A549 (cell line): ENCODE measurements at regions not wholly inside any gene's neighbourhood (a gene's known extent, or its start where the extent isn't known, plus 50 kb on each side); places are given as distances from the start of the nearest gene placed in this dataset.

ENCODE experiments used
- ATAC-seq, 2 experiments: fragments of 200-7000 bp in 1 of 2; fragments of >200 bp in 1 of 2; cut with Nextera tagmentation in 1 of 2; cut with Tn5 transposase in 1 of 2; 3 replicates each; pipeline versions ENCODE4 v1.8.0 to v1.9.1; 2018 to 2020; ENCODE audit warnings: mild to moderate bottlenecking in 1 of 2, moderate library complexity in 1 of 2
- CTCF ChIA-PET: fragments of 300-600 bp; sonication (Branson Sonifier 250); formaldehyde crosslinking; extraction: SDS; loops from one replicate; lab custom pipeline; 2021; ENCODE audit warnings: antibody characterized with exemption, inconsistent platforms; lab: Yijun Ruan, JAX
- POLR2A ChIA-PET: fragments of 350-600 bp; formaldehyde crosslinking; extraction: SDS; loops from one replicate; lab custom pipeline; 2021; ENCODE audit warnings: antibody characterized with exemption, inconsistent platforms; lab: Yijun Ruan, JAX
- DNase-seq, 2 experiments: peaks; one replicate each; pipeline versions ENCODE4 v3.0.0 to v3.0.0-alpha.2; 2011 to 2016; ENCODE audit warnings: low read depth in 1 of 2, low spot score in 1 of 2
- FAIRE-seq: peaks from 2 replicates; lab custom pipeline; 2011; peaks lifted over from hg19 to GRCh38; lab: Jason Lieb, UNC
- H3K27ac ChIP-seq, 2 experiments: fragments of >200 bp; sonication (Bioruptor Twin); formaldehyde crosslinking; 3 replicates each; pipeline ENCODE4 v1.5.1; 2016 to 2017
- H3K4me1 ChIP-seq: fragments of >200 bp; sonication (Bioruptor Twin); formaldehyde crosslinking; 3 replicates; pipeline ENCODE4 v1.6.1; 2016
- H3K4me2 ChIP-seq: fragments of >200 bp; sonication (Bioruptor Twin); formaldehyde crosslinking; 3 replicates; pipeline ENCODE4 v1.6.1; 2016
- H3K4me3 ChIP-seq: fragments of >200 bp; sonication (Bioruptor Twin); formaldehyde crosslinking; 3 replicates; pipeline ENCODE4 v1.5.1; 2016
- H3K9me3 ChIP-seq: fragments of >200 bp; sonication (Bioruptor Twin); formaldehyde crosslinking; 3 replicates; pipeline ENCODE4 v1.6.1; 2016
- CHD2 ChIP-seq: fragments of 150-350 bp; IDR thresholded peaks from 2 replicates; pipeline ENCODE4 v1.6.1; 2014; ENCODE audit warnings: low read length; ENCODE audit not compliant: partially characterized antibody
- ESRRA ChIP-seq: fragments of 150-350 bp; IDR thresholded peaks from 2 replicates; pipeline ENCODE4 v1.6.1; 2014; ENCODE audit warnings: mild to moderate bottlenecking, low read length, borderline replicate concordance
- FOSB ChIP-seq: fragments of 250-450 bp; sonication (Bioruptor Pico); IDR thresholded peaks from 2 replicates; pipeline ENCODE4 v1.5.0; 2020; ENCODE audit warnings: mild to moderate bottlenecking, moderate library complexity
- FOXS1 ChIP-seq: fragments of 250-450 bp; sonication (Bioruptor Pico); IDR thresholded peaks from 2 replicates; pipeline ENCODE4 v1.5.0; 2020; ENCODE audit warnings: mild to moderate bottlenecking, moderate library complexity
- JUNB ChIP-seq: fragments of >200 bp; sonication (Bioruptor Twin); formaldehyde crosslinking; IDR thresholded peaks from 2 replicates; pipeline ENCODE4 v1.6.1; 2016
- MYC ChIP-seq: IDR thresholded peaks from 2 replicates; pipeline ENCODE4 v1.6.1; 2012; ENCODE audit warnings: mild to moderate bottlenecking, inconsistent platforms, low read length, improper control_type of control experiment, borderline replicate concordance
- NFE2L2 ChIP-seq: fragments of 150-350 bp; conservative IDR thresholded peaks from 2 replicates; pipeline ENCODE4 v1.6.1; 2014; ENCODE audit warnings: low read length
- NPAS2 ChIP-seq: fragments of 250-450 bp; sonication (Bioruptor Pico); IDR thresholded peaks from 2 replicates; pipeline ENCODE4 v1.8.0; 2022; ENCODE audit warnings: mild to moderate bottlenecking, moderate library complexity, borderline replicate concordance
- PHF8 ChIP-seq: fragments of 200-600 bp; sonication (generic); IDR thresholded peaks from 2 replicates; pipeline ENCODE4 v1.6.1; 2016; ENCODE audit warnings: low read depth, mild to moderate bottlenecking, antibody characterized with exemption, moderate library complexity, borderline replicate concordance
- RAD21 ChIP-seq, 2 experiments: fragments of >200 bp in 1 of 2; sonication (Bioruptor Twin) in 1 of 2; formaldehyde crosslinking in 1 of 2; IDR thresholded peaks in 1 of 2; conservative IDR thresholded peaks in 1 of 2; 2 replicates in 1 of 2; 3 replicates in 1 of 2; pipeline ENCODE4 v1.6.1; 2012 to 2018; ENCODE audit warnings: inconsistent platforms in 1 of 2
- SMC3 ChIP-seq: fragments of >200 bp; sonication (Bioruptor Twin); formaldehyde crosslinking; IDR thresholded peaks from 3 replicates; pipeline ENCODE4 v1.6.1; 2018; ENCODE audit warnings: inconsistent platforms
- ZC3H11A ChIP-seq: fragments of 450-650 bp; IDR thresholded peaks from 2 replicates; pipeline ENCODE4 v1.6.1; 2014; ENCODE audit warnings: antibody characterized with exemption, mild to moderate bottlenecking
- ZNF302 ChIP-seq: fragments of 250-450 bp; sonication (Bioruptor Pico); IDR thresholded peaks from 2 replicates; pipeline ENCODE4 v1.9.0; 2021; ENCODE audit warnings: inconsistent platforms, mild to moderate bottlenecking, moderate library complexity
- WGBS: methylation state at CpG from one replicate; pipeline ENCODE4 v1.1.6; 2017; ENCODE audit errors: missing lambda C conversion rate; 5-methylcytosine and 5-hydroxymethylcytosine counted together
- TF ChIP-seq, protein P1 (sequence below): fragments of 250-450 bp; sonication (Bioruptor Pico); IDR thresholded peaks from 2 replicates; pipeline ENCODE4 v1.5.0; 2020; ENCODE audit warnings: low read depth, mild to moderate bottlenecking, moderate library complexity
- TF ChIP-seq, protein P2 (sequence below): fragments of 150-350 bp; IDR thresholded peaks from 2 replicates; pipeline ENCODE4 v1.6.1; 2014; ENCODE audit warnings: low read depth, mild to moderate bottlenecking, low read length
- TF ChIP-seq, protein P3 (sequence below): IDR thresholded peaks from 2 replicates; pipeline ENCODE4 v1.6.1; 2012

DNA sequence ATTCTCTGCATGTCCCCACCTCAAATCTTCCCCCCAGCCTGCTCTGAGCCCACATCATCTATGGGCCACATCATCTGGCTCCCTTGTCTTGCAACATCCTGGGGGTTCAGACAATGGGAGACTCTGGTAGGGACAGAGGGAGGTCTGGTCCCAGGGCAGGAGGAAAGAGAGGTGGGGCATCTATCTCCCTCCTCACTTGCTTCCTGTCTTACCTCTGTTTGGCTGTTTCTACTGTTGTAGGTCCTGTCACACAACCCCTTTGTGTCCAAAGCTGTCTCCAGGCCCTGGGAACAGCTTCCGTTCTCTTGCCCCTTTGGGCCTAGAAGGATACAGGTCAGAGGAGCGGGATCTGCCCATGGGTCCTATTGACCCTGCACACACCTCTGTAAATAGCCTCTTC lies 227.2 kb downstream of the NSG2 start (continued):
- TF ChIP-seq, protein P1, sequence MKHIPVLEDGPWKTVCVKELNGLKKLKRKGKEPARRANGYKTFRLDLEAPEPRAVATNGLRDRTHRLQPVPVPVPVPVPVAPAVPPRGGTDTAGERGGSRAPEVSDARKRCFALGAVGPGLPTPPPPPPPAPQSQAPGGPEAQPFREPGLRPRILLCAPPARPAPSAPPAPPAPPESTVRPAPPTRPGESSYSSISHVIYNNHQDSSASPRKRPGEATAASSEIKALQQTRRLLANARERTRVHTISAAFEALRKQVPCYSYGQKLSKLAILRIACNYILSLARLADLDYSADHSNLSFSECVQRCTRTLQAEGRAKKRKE (CRISPR knock-in tag) = no peak

DNA sequence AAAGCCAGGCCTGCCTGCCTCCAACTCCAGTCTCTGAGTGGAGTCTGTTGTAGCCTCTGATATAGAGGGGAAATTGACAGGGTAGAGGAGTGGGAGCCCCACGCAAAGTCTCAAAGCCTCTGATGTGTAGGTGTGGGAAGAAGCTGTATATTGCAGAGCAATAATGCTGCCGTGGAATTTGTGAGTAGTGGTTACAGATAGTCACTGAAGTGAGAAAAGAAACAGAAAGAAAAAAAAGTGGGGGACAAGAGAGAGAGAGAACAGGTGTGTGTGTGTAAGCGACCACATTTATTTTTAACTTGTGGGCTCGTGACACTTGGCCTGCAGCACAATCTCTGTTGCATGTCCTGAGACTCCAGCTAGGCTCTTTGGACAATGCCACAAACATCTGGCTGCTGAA lies 227.8 kb downstream of the NSG2 start:
- 13% methylated on average over 4 of the region's 4 CpGs for WGBS
- DNase-seq = no peak
- FAIRE-seq = no peak
- Histone ChIP-seq H3K4me1 (no peaks in the 10 kb centered on the region), H3K4me3 (no peak overlapping the region), H3K27ac (no peak overlapping the region), H3K9me3 (peaks cover 3% of the 10 kb centered on the region; the same call in 1 of the 3 replicates), H3K4me2 (no peak overlapping the region)
- TF ChIP-seq FOSB (CRISPR knock-in tag) (no peak), MYC (no peak), FOXS1 (CRISPR knock-in tag) (no peak), JUNB (no peak), RAD21 (conservative IDR thresholded peaks at IDR 0.05 in 1 of 2, IDR thresholded peaks at IDR 0.05 in 1 of 2) (no peak), NFE2L2 (no peak), SMC3 (no peak), PHF8 (no peak), ZNF302 (no peak)
- ATAC-seq = no peak
- ChIA-PET CTCF (interaction anchor here (1.2 to 1.3 kb wide), 2 partner anchors 32 to 39 kb away, joined by 3 to 4 read pairs; no protein-coding TSS in a partner anchor), POLR2A (no interaction called here)

DNA sequence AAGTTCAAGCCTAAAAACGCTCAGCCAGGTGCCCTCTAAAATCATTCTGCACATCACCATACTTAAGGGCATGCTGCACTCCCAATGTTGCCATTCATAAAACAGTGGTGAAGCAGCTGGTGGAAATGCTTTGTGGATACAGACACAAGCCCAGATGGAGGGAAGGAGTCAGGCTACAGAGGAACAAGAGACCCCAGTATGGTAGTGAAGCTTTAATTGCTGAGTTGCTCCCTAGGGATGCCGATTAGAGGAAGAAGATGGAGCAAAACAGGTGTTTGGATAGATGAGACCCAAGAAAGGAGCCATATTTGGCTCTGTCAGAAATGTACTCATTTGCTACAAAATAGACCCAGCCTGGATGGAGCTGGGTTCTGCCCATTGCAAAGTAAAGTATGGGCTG lies 230.5 kb downstream of the NSG2 start:
- no peaks in the 10 kb centered on the region for H3K4me1 ChIP-seq
- POLR2A ChIA-PET = no interaction called here
- ATAC-seq (no peak), DNase-seq (no peak), FAIRE-seq (no peak)
- no peak overlapping the region for H3K27ac ChIP-seq
- no peak overlapping the region for H3K4me2 ChIP-seq
- TF ChIP-seq ZC3H11A (no peak), RAD21 (conservative IDR thresholded peaks at IDR 0.05 in 1 of 2, IDR thresholded peaks at IDR 0.05 in 1 of 2) (no peak), CHD2 (no peak)
- TF ChIP-seq, protein P2, sequence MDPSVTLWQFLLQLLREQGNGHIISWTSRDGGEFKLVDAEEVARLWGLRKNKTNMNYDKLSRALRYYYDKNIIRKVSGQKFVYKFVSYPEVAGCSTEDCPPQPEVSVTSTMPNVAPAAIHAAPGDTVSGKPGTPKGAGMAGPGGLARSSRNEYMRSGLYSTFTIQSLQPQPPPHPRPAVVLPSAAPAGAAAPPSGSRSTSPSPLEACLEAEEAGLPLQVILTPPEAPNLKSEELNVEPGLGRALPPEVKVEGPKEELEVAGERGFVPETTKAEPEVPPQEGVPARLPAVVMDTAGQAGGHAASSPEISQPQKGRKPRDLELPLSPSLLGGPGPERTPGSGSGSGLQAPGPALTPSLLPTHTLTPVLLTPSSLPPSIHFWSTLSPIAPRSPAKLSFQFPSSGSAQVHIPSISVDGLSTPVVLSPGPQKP = no peak
- peaks cover 3% of the 10 kb centered on the region; the same call in 1 of the 3 replicates for H3K9me3 ChIP-seq
- H3K4me3 ChIP-seq = no peak overlapping the region
- CTCF ChIA-PET = interaction anchor here (1.4 kb wide), 1 partner anchor 36 kb away, joined by 4 read pairs; no protein-coding TSS in a partner anchor
- WGBS = 0% methylated on average over 2 of the region's 2 CpGs

DNA sequence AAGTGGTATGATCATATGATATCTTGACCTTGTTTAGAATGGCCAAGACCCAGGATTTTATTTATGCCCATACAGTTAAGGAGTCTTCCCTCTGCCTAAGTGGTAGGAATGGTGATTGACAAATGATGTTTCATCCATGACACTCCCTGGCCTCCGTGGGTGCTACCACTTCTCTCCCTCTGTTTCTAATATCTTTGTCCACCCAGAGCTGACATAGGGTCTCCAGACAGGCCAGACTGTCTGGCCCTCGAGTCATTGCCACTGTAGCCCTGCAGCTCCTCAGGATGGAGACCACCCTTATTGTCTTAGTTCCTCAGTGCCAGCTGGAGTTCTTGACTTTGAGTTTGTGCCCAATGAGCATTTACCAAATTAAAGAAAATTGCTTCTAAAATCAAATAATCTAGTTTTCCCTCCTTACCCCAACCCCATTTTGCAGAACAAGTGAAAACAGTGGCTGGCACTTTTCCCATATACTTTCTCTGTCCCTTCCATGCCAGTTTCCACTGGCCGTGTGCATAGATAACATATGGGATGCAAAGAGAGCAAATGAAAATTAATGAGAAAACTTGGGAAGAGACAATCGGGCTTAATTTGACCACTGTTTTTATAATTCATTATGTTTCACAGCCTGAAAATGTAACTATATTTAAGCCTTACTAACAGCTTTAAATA lies 235.7 kb downstream of the NSG2 start:
- no peak for DNase-seq
- 1% methylated on average over 4 of the region's 4 CpGs for WGBS
- CTCF ChIA-PET = interaction anchor here (0.5 to 1.8 kb wide), 2 partner anchors 23 to 236 kb away, joined by 3 to 5 read pairs; partner anchors contain the start of gene NSG2
- TF ChIP-seq, protein P3, sequence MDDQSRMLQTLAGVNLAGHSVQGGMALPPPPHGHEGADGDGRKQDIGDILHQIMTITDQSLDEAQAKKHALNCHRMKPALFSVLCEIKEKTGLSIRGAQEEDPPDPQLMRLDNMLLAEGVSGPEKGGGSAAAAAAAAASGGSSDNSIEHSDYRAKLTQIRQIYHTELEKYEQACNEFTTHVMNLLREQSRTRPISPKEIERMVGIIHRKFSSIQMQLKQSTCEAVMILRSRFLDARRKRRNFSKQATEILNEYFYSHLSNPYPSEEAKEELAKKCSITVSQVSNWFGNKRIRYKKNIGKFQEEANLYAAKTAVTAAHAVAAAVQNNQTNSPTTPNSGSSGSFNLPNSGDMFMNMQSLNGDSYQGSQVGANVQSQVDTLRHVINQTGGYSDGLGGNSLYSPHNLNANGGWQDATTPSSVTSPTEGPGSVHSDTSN = no peak
- TF ChIP-seq NPAS2 (CRISPR knock-in tag) = no peak
- TF ChIP-seq ESRRA = no peak
- no peak for TF ChIP-seq CHD2
- TF ChIP-seq, all 56 proteins: peak for 0
- no peak overlapping the region for H3K4me2 ChIP-seq
- POLR2A ChIA-PET = no interaction called here
- no peak overlapping the region for H3K4me3 ChIP-seq
- H3K27ac ChIP-seq = no peak overlapping the region
- no peak for FAIRE-seq
- peaks cover 3% of the 10 kb centered on the region; the same call in 1 of the 3 replicates for H3K9me3 ChIP-seq
- ATAC-seq = no peak
- no peaks in the 10 kb centered on the region for H3K4me1 ChIP-seq
